ENCODE measurements at regions not wholly inside any gene's neighbourhood (a gene's known extent, or its start where the extent isn't known, plus 50 kb on each side); places are given as distances from the start of the nearest gene placed in this dataset.

DNA sequence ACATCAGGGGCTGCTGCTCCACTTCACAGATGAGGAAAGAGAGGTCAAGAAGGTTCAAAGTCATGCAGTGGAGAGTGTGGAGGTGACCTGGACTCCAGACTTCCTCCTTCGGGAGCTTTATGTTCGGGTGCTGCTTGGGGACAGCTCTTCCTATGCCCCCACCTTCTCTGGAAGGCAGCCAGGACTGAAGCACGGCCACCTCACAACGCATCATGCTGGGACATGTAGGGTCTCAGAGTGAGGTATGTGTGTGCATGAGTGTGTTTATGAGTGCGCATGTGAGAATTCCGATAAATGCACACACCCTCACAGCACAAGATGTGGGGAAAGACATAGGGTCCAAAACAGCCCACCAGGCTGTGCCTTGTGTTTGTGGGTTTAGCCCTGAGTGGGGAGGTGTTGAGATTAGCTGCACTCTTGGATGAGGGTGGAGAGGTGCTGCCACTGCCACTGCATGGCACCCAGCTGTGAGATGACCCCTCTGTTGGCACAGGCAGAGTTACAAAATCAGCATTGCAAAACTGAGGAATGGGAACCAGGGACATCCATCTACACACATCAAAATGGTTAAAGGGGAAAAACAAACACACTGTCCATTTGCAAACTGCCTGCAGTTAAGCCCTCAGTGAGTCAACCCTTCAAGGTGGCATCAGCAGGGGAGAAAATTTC, 367.4 kb downstream of the SEC14L1 start:
- DNase-seq (ENCODE audit: extremely low read depth in 1 of 11, low read depth in 9 of 11, low spot score in 4 of 11) = no peak

DNA sequence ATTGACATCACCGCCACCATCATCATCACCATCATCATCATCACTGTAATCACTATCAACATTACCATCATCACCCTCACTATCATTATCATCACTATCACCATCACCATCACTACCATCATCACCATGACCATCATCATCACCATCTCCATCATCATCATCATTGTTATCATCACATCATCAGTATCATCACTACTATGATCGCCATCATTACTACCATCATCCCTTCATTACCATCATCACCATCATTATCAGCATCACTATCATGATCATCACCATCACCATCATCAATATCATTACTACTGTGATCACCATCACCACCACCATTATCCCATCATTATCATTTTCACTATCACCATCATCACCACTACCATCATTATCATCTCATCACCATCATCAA, 368.3 kb downstream of the SEC14L1 start:
- no peak for DNase-seq (ENCODE audit: extremely low read depth in 1 of 11, low read depth in 9 of 11, low spot score in 4 of 11)

DNA sequence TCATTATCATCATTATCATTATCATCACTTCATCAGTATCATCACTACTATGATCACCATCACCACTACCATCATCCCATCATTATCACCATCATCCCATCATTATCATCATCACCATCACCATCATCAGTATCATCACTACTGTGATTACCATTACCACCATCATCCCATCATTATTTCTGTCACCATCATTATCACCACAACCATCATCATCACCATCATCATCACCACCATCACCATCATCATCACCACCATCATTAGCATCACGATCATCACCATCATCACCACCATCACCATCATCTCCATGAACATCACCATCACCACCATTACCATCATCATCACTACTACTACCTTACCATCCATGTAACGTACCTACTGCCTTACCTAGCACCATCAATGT, 368.8 kb downstream of the SEC14L1 start:
- DNase-seq (ENCODE audit: extremely low read depth in 1 of 11, low read depth in 9 of 11, low spot score in 4 of 11) = no peak

DNA sequence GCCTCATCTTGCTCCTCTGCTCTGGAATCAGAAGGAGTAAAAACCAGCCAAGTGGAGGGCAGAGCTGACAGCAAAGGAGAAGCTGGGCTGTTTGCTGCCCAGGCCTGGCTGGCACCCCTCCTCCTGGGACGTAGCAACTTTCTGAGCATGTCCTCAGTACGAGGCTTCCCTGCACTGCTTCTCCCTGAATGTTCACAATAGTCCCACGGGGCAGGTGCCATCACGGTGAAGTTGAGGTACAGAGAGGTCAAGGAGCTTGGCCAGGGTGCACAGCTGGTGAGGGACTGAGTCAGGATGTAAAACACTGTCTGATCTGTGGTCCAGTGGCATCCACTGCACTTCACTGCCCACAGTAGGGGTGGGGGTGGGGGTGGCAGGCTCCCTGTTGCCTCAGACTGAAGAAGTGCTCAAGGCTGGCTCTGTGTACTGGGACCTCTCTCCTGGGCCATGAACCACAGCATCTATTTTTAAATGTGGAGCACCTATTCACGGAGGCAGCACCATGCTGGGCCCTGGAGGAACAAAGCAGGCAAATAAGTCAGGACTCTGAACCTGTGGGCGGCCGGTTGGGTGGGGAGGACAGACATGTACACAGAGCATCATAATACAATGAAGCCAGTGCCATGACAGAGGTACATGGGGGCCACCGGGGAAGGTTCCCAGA, 369.5 kb downstream of the SEC14L1 start:
- DNase-seq (ENCODE audit: extremely low read depth in 1 of 11, low read depth in 9 of 11, low spot score in 4 of 11) = no peak

DNA sequence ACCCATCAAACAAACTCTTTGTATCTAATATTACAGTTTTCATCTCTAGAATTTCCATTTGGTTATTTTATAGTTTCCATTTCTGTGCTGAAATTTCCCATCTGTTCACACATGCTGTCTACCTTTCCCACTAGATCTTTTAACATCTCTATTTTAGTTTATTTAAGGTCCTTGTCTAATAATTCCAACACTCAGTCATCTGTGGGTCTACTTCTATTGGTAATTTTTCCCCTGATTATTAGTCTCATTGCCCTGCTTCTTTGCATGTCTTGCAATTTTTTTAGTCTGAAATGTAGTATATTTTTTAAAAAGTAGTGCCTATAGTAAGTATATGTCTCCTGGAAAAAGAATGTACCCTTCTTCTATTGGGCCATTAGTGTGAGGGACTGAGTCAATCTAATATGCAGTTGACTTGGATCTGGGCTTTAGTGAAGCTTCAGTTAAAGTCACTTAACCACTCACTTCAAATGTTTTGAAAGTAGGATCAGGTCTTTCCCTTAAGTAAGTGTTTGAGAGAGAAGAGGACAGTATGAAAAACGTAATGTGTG, 370.8 kb downstream of the SEC14L1 start:
- no peak for DNase-seq (ENCODE audit: extremely low read depth in 1 of 11, low read depth in 9 of 11, low spot score in 4 of 11)

DNA sequence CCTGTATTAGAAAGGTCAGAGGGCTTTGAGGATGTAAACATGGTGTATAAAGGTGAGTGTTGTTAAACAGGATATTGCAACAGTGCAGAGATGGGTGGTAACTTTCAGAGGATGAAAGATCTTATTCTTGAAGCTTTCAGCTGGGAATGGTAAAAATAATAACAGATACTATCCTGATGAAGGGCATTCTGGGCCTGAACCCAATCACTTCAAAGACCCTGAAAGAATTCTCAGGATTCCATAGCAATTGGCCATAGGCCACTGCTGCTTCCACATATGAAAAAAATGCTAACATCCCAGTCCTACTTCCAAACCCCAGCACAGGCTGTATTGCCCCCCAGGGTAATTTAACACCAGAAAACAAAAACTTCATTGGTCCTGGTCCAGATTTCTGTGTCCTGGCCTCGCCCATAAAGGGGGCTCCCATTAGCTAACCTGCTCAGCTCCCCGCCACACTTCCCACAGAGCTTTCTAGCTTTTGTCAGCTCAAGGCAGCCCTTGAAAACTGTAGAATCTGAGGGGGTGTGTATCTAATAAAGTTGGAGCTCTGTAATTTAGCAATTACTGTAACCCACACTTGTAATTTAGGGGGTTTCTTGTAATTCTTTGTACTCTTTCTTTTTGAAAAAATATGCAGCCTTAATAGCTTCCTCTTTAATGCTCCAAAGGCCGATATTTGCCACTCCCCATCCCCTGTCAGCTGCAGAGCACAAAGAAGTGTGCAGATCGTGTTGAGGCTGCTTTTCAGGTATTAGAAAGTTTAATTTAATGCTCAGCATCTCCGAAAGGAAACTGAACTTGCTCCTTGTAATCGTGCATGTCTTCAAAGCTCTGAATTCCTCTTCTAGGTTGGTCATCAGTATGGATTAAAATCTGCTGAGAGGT, 371.5 kb downstream of the SEC14L1 start:
- DNase-seq (ENCODE audit: extremely low read depth in 1 of 11, low read depth in 9 of 11, low spot score in 4 of 11) = no peak

DNA sequence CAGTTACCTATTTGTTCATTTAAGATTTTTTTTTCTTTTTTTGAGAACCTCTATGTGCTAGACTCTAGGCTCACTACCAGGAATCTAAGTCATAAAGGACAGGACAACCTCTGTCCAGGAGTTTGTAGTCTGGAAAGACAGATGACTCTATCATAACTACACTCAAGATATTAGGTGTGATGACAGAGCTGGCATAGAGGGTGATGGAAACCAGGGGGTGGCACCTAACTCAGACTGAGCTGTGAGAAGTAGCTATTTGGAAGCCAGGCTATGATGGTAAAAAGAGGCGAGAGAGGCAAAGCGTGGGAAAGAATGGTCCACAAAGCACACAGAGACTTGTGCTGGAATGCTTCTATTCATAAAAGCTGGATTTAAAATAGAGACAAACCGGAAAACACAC, 372.3 kb downstream of the SEC14L1 start:
- no peak for DNase-seq (ENCODE audit: extremely low read depth in 1 of 11, low read depth in 9 of 11, low spot score in 4 of 11)

DNA sequence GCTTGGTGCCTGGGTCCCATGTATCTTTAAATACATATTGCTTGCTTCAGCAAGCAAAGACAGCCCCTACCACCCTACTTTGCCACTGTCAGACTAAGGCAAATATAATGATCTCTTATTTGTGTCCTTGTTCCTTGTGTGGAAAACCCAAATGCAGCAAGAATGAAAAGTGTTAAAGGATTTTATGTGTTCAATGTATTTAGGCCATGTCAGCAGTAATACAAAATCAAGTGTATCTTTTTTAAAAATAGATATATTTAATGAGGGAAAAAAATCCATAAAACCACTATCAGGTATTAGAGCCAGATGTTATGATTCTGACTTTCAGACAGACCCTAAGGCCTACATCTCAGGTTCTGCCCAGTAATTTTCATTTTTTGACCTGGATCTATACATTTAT, 374.5 kb downstream of the SEC14L1 start:
- no peak for DNase-seq (ENCODE audit: extremely low read depth in 1 of 11, low read depth in 9 of 11, low spot score in 4 of 11)

DNA sequence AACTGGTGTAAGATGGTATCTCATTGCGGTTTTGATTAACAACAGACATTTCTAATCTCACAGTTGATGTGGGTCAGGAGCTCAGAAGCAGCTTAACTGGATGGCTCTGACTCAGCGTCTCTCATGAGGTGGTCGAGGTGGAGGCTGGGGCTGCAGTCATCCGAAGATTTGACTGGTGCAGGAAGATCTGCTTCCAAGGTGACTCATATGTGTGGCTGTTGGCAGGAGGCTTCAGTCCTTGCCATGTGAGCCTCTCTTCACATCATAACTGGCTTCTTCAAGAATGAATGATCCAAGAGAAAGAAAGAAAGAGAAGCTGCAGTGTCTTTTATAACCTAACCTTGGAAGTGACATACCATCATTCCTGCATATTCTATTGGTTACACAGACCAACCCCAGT, 376.1 kb downstream of the SEC14L1 start:
- DNase-seq (ENCODE audit: extremely low read depth in 1 of 11, low read depth in 9 of 11, low spot score in 4 of 11) = no peak

DNA sequence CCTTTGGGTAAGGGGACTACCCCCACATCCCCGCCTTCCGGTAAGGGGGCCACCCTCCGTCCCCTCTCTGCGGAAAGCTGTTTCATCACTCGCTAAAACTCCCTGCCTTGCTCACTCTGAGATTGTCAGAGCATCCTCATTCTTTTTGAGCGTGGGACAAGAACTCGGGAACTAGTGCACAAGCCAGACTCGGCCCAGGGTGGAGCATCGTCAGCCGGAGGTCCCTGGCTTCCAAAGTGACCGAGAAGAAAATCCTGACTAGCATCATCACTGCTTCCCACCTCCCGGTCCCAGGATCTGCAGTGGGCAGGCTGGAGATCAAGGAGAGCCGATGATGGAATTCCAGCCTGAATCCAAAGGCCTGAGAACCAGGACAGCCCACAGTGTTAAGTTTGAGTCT, 380.3 kb downstream of the SEC14L1 start:
- no peak for DNase-seq (ENCODE audit: extremely low read depth in 1 of 11, low read depth in 9 of 11, low spot score in 4 of 11)

DNA sequence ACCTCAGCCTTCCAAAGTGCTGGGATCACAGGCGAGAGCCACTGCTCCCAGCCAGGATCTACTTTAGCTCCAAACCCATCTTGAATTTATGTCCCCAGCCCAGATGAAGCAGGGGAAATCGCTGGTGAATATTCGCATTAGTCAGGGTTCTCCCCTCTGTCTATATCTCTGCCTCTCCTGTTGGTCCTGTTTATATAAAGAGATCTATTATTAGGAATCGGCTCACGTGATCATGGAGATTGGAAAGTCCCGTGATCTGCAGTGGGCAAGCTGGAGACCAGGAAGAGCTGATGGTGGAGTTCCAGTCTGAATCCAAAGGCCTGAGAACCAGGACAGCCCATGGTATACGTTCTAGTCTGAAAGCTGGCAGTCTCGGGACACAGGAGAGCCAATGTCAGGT, 382.8 kb downstream of the SEC14L1 start:
- DNase-seq (ENCODE audit: extremely low read depth in 1 of 11, low read depth in 9 of 11, low spot score in 4 of 11) = no peak

DNA sequence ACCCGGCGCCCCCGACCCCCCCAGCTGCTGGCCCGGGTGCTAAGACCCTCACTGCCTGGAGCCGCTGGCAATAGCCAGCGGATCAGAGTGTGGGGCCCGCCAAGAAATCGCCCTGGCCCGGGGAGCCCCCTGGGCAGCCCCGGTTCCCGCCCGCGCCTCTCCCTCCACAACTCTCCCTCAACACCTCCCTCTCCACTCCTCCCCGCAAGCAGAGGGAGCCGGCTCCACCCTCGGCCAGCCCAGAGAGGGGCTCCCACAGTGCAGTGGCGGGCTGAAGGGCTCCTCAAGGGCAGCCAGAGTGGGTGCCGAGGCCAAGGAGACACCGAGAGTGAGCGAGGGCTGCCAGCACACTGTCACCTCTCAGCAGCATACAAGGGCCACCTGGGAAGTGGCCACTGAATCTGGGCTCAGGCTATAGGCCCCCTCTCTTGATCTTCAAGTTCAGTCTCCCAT, 385.5 kb downstream of the SEC14L1 start:
- no peak for DNase-seq (ENCODE audit: extremely low read depth in 1 of 11, low read depth in 9 of 11, low spot score in 4 of 11)

DNA sequence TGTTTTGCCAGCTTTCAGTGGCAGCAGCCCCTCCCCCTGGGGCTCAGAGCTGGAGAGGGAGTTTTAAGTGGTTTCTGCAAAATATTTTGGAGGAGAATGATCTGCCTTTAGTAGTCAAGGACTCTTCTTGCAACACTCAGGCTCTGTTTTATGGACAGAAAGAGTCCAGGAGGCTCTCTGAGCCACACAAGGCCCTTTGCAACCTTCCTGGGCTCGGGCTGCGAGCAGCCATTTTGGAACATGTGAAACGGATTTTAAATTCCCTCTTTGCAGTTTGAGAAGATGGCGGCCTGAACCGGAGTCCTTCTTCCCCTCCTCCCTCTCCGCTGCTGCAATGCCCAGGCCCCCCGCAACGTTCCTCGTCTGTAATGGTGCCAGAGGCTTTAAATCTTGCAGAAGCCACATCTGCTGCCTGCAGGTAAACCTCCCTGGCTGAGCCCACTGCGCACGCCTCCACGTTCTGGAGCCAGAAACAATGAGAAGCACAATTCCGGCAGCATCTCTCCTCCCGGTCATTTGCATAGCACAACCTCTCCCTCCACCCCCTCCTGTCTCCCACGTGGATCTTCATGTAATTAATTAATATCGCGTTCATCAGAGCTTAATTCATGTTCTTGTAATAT, 386.1 kb downstream of the SEC14L1 start:
- no peak for DNase-seq (ENCODE audit: extremely low read depth in 1 of 11, low read depth in 9 of 11, low spot score in 4 of 11)

DNA sequence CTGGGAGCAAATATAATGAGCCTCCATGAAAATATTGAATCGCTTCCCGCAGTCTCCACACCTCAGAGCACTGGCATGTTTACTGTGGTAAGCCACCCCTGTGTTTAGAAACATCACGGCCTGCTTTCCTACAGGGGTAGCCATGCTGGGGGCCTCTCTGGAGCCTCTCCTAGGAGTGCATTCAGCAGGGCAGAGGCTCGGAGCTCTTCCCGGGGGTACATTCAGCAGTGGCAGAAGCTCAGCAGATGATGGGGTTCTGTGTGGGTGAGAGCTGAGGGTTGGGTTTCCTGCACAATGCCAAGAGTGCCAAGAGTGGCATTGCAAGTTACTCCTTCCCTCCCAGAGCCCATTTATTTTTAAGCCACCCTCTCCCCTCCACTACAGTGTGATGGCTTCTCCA, 386.6 kb downstream of the SEC14L1 start:
- no peak for DNase-seq (ENCODE audit: extremely low read depth in 1 of 11, low read depth in 9 of 11, low spot score in 4 of 11)

DNA sequence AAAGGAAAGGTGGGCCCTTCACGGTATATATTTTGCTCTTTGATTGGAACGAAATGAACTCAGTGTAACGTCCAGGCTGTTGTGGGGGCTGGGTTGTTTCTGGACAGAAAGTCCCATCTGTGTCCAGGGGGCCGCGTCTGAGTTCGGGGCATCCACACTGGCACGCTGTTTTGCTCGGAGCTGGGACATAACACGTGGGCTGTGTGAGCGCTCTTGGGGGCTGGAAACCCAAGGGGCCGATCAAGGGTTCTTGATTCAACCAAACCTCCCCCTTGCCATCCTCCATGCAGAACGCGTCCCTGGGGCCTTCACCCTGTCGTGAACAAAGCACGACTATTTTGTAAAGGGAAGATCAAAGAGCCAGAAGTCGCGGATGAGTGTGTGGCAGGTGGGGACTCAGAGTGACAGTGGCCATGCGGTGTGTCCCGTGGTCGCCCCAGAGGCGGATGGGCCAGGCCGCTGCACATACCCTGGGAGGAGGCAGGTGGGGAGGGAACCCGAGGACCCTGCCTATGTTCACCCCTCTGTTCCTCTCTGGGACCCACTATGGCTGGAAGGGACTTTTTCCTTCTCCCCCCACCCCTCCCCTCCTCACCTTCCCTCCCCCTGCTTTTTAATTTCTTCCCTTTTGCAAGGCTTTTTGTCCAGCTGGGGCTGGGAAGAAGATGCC, 387.2 kb downstream of the SEC14L1 start:
- DNase-seq (ENCODE audit: extremely low read depth in 1 of 11, low read depth in 9 of 11, low spot score in 4 of 11) = no peak

DNA sequence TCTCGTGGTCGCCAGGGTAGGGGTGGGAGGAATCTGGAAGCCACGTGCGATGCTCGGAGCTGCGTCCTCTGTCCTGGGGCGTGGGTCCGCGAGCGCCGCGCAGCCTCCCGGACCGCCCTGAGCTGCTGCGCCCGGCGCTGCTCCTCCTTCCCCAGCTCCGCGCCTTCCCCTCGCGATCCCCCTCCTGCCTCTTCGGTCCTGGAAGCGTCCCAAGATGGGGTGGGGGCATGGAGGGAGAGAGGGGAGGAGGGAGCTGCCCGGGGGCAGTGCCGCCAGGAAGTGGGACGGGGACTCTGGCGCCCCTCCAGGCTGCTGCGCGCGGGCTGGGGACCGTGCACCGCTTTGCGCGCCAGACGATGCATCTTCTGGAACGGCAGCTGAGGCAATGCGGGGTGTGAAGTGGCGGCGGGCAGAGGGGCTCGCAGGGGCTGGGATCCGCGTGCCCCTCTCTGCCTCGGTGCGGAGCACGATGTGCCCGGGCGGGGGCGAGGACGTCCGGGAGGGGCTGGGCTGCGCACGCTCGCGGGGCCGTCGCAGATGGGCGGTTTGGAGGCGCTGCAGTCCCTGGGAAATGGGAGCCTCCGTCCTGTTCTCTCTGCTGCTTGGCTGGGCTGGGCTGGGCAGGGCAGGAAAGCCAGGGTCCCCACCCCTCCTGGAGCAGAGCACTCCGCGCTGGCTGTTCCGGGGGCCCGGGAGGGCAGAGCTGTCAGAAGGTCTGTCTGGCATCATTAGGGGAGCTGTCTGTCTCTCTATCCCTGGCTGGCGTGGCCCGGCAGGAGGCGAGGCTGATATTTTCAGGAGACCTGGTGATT, 388.0 kb downstream of the SEC14L1 start:
- peak in 10 of 11 donors; percentile 39 to 72 (median 64) for DNase-seq (ENCODE audit: extremely low read depth in 1 of 11, low read depth in 9 of 11, low spot score in 4 of 11)

DNA sequence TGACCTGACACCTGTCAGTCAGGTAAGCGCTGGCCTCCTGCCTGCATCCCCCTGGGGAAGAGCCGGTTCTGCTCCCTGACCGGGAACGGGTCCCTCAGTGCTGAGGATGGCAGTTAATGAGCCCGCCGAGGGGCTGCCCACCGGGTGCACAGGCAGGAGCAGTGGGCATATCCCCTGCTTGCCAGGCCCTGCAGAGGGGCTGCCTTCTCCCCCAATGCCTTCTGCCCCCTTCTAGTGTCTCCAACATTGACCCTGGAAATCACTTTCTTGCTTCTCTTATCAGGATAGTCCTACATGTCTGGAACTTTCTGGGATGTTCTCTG, 388.5 kb downstream of the SEC14L1 start:
- DNase-seq (ENCODE audit: extremely low read depth in 1 of 11, low read depth in 9 of 11, low spot score in 4 of 11) = no peak

DNA sequence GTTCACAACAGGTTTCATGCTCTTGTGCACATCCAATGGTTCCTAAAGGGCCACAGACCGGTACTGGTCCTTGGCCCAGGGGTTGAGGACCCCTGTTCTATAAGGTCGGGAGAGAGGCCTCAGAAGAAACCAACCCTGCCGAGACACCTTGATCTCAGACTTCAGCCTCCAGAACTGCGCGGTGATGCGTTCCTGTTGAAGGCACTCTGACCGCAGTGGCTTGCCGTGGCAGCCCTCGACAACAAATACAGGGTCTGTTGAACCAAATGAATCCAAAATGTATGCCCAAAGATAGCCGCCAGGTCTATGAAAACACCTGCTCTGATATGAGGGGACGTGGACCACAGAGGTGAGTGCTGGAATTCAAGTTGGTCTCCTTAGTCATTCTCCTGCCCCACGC, 389.8 kb downstream of the SEC14L1 start:
- DNase-seq (ENCODE audit: extremely low read depth in 1 of 11, low read depth in 9 of 11, low spot score in 4 of 11) = no peak

All from renal cortex interstitium (tissue), 11 donors.